HCT116 (cell line): ENCODE measurements at regions not wholly inside any gene's neighbourhood (a gene's known extent, or its start where the extent isn't known, plus 50 kb on each side); places are given as distances from the start of the nearest gene placed in this dataset.

ENCODE experiments used
- ATAC-seq: fragments of 200-7000 bp; cut with Tn5 transposase; 2 replicates; pipeline ENCODE4 v1.9.1; 2020; ENCODE audit warnings: mild to moderate bottlenecking, moderate library complexity
- BruUV-seq: library from RNA; stranded (reverse); fragments of 400-500 nt; replicated peaks from 2 replicates; lab custom pipeline; 2021; lab: Mats Ljungman, UMichigan
- CTCF ChIA-PET: fragments of 300-600 bp; sonication (Branson Sonifier 250); formaldehyde crosslinking; loops from one replicate; lab custom pipeline; 2021; ENCODE audit warnings: antibody characterized with exemption; lab: Charles Lee
- POLR2A ChIA-PET: fragments of 300-600, 350-600 bp; sonication (Branson Sonifier 250); formaldehyde crosslinking; loops from one replicate; lab custom pipeline; 2021; ENCODE audit warnings: antibody characterized with exemption; lab: Charles Lee
- RAD21 ChIA-PET, 2 experiments: fragments of 300-600 bp; sonication (Branson Sonifier 250); formaldehyde crosslinking; loops; one replicate each; lab custom pipeline; 2023; ENCODE audit warnings: low total read pairs in 2 of 2; ENCODE audit not compliant: uncharacterized antibody in 2 of 2, unreplicated experiment in 2 of 2, low non-redundant PET in 1 of 2; lab: Charles Lee
- DNase-seq: peaks from one replicate; pipeline ENCODE4 v3.0.0-alpha.2; 2010; ENCODE audit warnings: low read depth, low spot score
- H2AFZ ChIP-seq: fragments of 200-600 bp; shearing (Covaris generic), sonication (generic); 2 replicates; pipeline ENCODE4 v1.6.1; 2017; ENCODE audit warnings: low read depth, mixed run types, mixed read lengths, antibody characterized with exemption, low read length; ENCODE audit not compliant: poor library complexity, severe bottlenecking
- H3K27ac ChIP-seq: 2 replicates; pipeline ENCODE4 v1.5.1; 2012; ENCODE audit warnings: low read depth, low read length
- H3K27me3 ChIP-seq: fragments of 200-600 bp; sonication (generic); 2 replicates; pipeline ENCODE4 v1.6.1; 2016; ENCODE audit warnings: mixed run types, low read length, mixed read lengths; ENCODE audit not compliant: insufficient read depth
- H3K36me3 ChIP-seq, 2 experiments: fragments of 200-500 bp in 1 of 2; fragments of 200-600 bp in 1 of 2; sonication (Bioruptor generic) in 1 of 2; sonication (generic) in 1 of 2; 2 replicates each; pipeline versions ENCODE4 v1.5.1 to v1.6.1; 2014 to 2016; ENCODE audit warnings: low read length in 2 of 2, inconsistent platforms in 1 of 2, mixed read lengths in 1 of 2, mixed run types in 1 of 2; ENCODE audit not compliant: insufficient read depth in 2 of 2, control insufficient read depth in 1 of 2
- H3K4me1 ChIP-seq, 2 experiments: fragments of 200-600 bp in 1 of 2; sonication (generic) in 1 of 2; 2 replicates each; pipeline versions ENCODE4 v1.5.1 to v1.6.1; 2012 to 2017; ENCODE audit warnings: low read length in 2 of 2, inconsistent platforms in 1 of 2, mild to moderate bottlenecking in 1 of 2, mixed read lengths in 1 of 2, mixed run types in 1 of 2, moderate library complexity in 1 of 2; ENCODE audit not compliant: insufficient read depth in 2 of 2, control insufficient read depth in 1 of 2
- H3K4me2 ChIP-seq: fragments of 200-600 bp; sonication (generic); 2 replicates; pipeline ENCODE4 v1.6.1; 2017; ENCODE audit warnings: mixed run types, low read length, mixed read lengths
- H3K4me3 ChIP-seq, 2 experiments: fragments of 200-600 bp in 1 of 2; sonication (generic) in 1 of 2; replicated peaks in 1 of 2; 2 replicates each; pipeline ENCODE4 v1.5.1; 2011 to 2016; ENCODE audit warnings: low read length in 2 of 2, control low read depth in 1 of 2, low read depth in 1 of 2, mild to moderate bottlenecking in 1 of 2, mixed read lengths in 1 of 2, mixed run types in 1 of 2
- H3K79me2 ChIP-seq: fragments of 200-600 bp; sonication (generic); 2 replicates; pipeline ENCODE4 v1.6.1; 2017; ENCODE audit warnings: mild to moderate bottlenecking, mixed run types, low read length, moderate library complexity, mixed read lengths; ENCODE audit not compliant: insufficient read depth
- H3K9ac ChIP-seq: fragments of 200-600 bp; sonication (generic); 2 replicates; pipeline ENCODE4 v1.6.1; 2016; ENCODE audit warnings: low read length, mixed read lengths
- H3K9me2 ChIP-seq: fragments of 200-600 bp; sonication (generic), shearing (Covaris generic); 2 replicates; pipeline ENCODE4 v1.6.1; 2017; ENCODE audit warnings: mixed run types, mild to moderate bottlenecking, moderate library complexity; ENCODE audit not compliant: insufficient read depth
- H3K9me3 ChIP-seq, 2 experiments: fragments of 200-500 bp in 1 of 2; fragments of 200-600 bp in 1 of 2; sonication (Bioruptor generic) in 1 of 2; sonication (generic) in 1 of 2; 2 replicates each; pipeline ENCODE4 v1.6.1; 2014 to 2017; ENCODE audit warnings: low read length in 2 of 2, mixed read lengths in 2 of 2, inconsistent platforms in 1 of 2, low read depth in 1 of 2, mild to moderate bottlenecking in 1 of 2, mixed run types in 1 of 2, moderate library complexity in 1 of 2; ENCODE audit not compliant: control insufficient read depth in 1 of 2, insufficient read depth in 1 of 2
- H4K20me1 ChIP-seq: fragments of 200-600 bp; sonication (generic), shearing (Covaris generic); 2 replicates; pipeline ENCODE4 v1.6.1; 2017; ENCODE audit warnings: mixed run types, mild to moderate bottlenecking, moderate library complexity; ENCODE audit not compliant: insufficient read depth
- ATF3 ChIP-seq: IDR thresholded peaks from 2 replicates; pipeline ENCODE4 v1.6.1; 2012
- CBX3 ChIP-seq: IDR thresholded peaks from 2 replicates; pipeline ENCODE4 v1.6.1; 2012; ENCODE audit warnings: low read depth
- CEBPB ChIP-seq: IDR thresholded peaks from 2 replicates; pipeline ENCODE4 v1.6.1; 2012; ENCODE audit warnings: low read depth
- CTCF ChIP-seq, 3 experiments: fragments of 200-600 bp in 1 of 3; sonication (generic) in 1 of 3; IDR thresholded peaks in 2 of 3; conservative IDR thresholded peaks in 1 of 3; 2 replicates each; pipeline ENCODE4 v1.5.1; 2012 to 2017; ENCODE audit warnings: low read depth in 2 of 3, low read length in 2 of 3, antibody characterized with exemption in 1 of 3, borderline replicate concordance in 1 of 3, control low read depth in 1 of 3, mild to moderate bottlenecking in 1 of 3, mixed read lengths in 1 of 3, mixed run types in 1 of 3, moderate library complexity in 1 of 3; ENCODE audit not compliant: insufficient read depth in 1 of 3
- EGR1 ChIP-seq: IDR thresholded peaks from 2 replicates; pipeline ENCODE4 v1.6.1; 2012; ENCODE audit warnings: low read depth
- ELF1 ChIP-seq: IDR thresholded peaks from 2 replicates; pipeline ENCODE4 v1.6.1; 2012; ENCODE audit warnings: low read depth, borderline replicate concordance
- EZH2 ChIP-seq: fragments of 200-600 bp; sonication (generic); IDR thresholded peaks from 2 replicates; pipeline ENCODE4 v1.6.1; 2017; ENCODE audit warnings: antibody characterized with exemption, mixed run types
- EZH2phosphoT487 ChIP-seq: fragments of 200-600 bp; IDR thresholded peaks from 2 replicates; pipeline ENCODE4 v1.6.1; 2018; ENCODE audit warnings: antibody characterized with exemption, borderline replicate concordance
- FOSL1 ChIP-seq: IDR thresholded peaks from 2 replicates; pipeline ENCODE4 v1.6.1; 2012; ENCODE audit warnings: low read depth
- JUND ChIP-seq: IDR thresholded peaks from 2 replicates; pipeline ENCODE4 v1.6.1; 2012
- MAX ChIP-seq: IDR thresholded peaks from 2 replicates; pipeline ENCODE4 v1.6.1; 2012
- POLR2A ChIP-seq: IDR thresholded peaks from 2 replicates; pipeline ENCODE4 v1.7.0; 2011; ENCODE audit warnings: borderline replicate concordance; ENCODE audit not compliant: insufficient read depth, insufficient read length; ENCODE audit errors: extremely low read depth
- POLR2AphosphoS5 ChIP-seq: IDR thresholded peaks from 2 replicates; pipeline ENCODE4 v1.6.1; 2011; ENCODE audit warnings: mild to moderate bottlenecking, low read depth, low read length, moderate library complexity
- RAD21 ChIP-seq: IDR thresholded peaks from 2 replicates; pipeline ENCODE4 v1.6.1; 2012; ENCODE audit warnings: low read depth, mild to moderate bottlenecking
- REST ChIP-seq: IDR thresholded peaks from 2 replicates; pipeline ENCODE4 v1.6.1; 2012; ENCODE audit warnings: low read depth
- SIN3A ChIP-seq: IDR thresholded peaks from 2 replicates; pipeline ENCODE4 v1.6.1; 2012; ENCODE audit warnings: low read depth
- SP1 ChIP-seq: IDR thresholded peaks from 2 replicates; pipeline ENCODE4 v1.6.1; 2012; ENCODE audit warnings: low read depth
- SRF ChIP-seq: IDR thresholded peaks from 2 replicates; pipeline ENCODE4 v1.6.1; 2012; ENCODE audit warnings: low read depth
- TCF7L2 ChIP-seq: IDR thresholded peaks from 2 replicates; pipeline ENCODE4 v1.7.0; 2011; ENCODE audit warnings: borderline replicate concordance, inconsistent platforms; ENCODE audit not compliant: insufficient read depth, insufficient read length; ENCODE audit errors: extremely low read depth
- ZBTB33 ChIP-seq: IDR thresholded peaks from 2 replicates; pipeline ENCODE4 v1.6.1; 2011; ENCODE audit warnings: mild to moderate bottlenecking, low read length, moderate library complexity; ENCODE audit not compliant: insufficient replicate concordance; ENCODE audit errors: extremely low read depth
- ZNF274 ChIP-seq: fragments of 200-500 bp; sonication (Bioruptor generic); IDR thresholded peaks from 2 replicates; pipeline ENCODE4 v1.6.1; 2014; ENCODE audit warnings: mild to moderate bottlenecking, low read depth, low read length, inconsistent platforms
- intact Hi-C: fragments of 100-400 bp; cut with micrococcal nuclease; formaldehyde crosslinking; loops from 2 replicates; pipeline ENCODE4 v1.10.0; 2022

- Histone ChIP-seq H3K36me3 (no peaks in the 10 kb centered on the region), H3K4me2 (peak overlapping the region; percentile 18; the same call in 1 of the 2 replicates), H3K27ac (no peak overlapping the region), H3K9me2 (no peaks in the 10 kb centered on the region), H3K4me1 (no peaks in the 10 kb centered on the region), H4K20me1 (no peaks in the 10 kb centered on the region), H3K79me2 (no peaks in the 10 kb centered on the region), H2AFZ (peak overlapping the region; percentile 91), H3K4me3 (no peak overlapping the region), H3K27me3 (no peaks in the 10 kb centered on the region), H3K9me3 (no peaks in the 10 kb centered on the region), H3K9ac (no peak overlapping the region)
- ChIA-PET RAD21 (no interaction called here), POLR2A (no interaction called here), CTCF (interaction anchor here (0.8 to 2.1 kb wide), 10 partner anchors 9 to 1434 kb away, joined by 3 to 16 read pairs (median 4); no protein-coding TSS in a partner anchor)
- BruUV-seq: no TSS peak
- peak; percentile 98 for ATAC-seq
- peak; percentile 39 for DNase-seq
- intact Hi-C loops: loop anchor here (1.0 kb wide), 1 partner anchor 1432 kb away; no protein-coding TSS in a partner anchor
- TF ChIP-seq RAD21 (peak; percentile 81), REST (no peak), CTCF (IDR thresholded peaks at IDR 0.05 in 2 of 3, conservative IDR thresholded peaks at IDR 0.05 in 1 of 3; ENCODE audit: borderline replicate concordance in 1 of 3, insufficient read depth in 1 of 3, low read depth in 2 of 3, low read length in 2 of 3) (peak; percentile 46 to 50 (median 48)), FOSL1 (no peak), MAX (no peak), EGR1 (no peak), CEBPB (no peak), SP1 (no peak), CBX3 (0 out of 2 replicates have a peak, but pooled peaks have one; percentile 21), SIN3A (no peak), ZBTB33 (no peak), EZH2phosphoT487 (no peak), TCF7L2 (no peak), ZNF274 (no peak), SRF (no peak), EZH2 (no peak), POLR2A (no peak), POLR2AphosphoS5 (no peak), ATF3 (no peak), JUND (no peak), ELF1 (no peak)
These were observed 248.1 kb downstream of the CETN3 start for GRCh38 chr5:90161414-90161813.
